Right lobe of liver (tissue), 4 donors: ENCODE measurements at regions not wholly inside any gene's neighbourhood (a gene's known extent, or its start where the extent isn't known, plus 50 kb on each side); places are given as distances from the start of the nearest gene placed in this dataset.

ENCODE experiments used
- POLR2A ChIP-seq: fragments of 450-650 bp; IDR thresholded peaks from one replicate; pipeline ENCODE4 v1.6.1; 2017; ENCODE audit warnings: antibody characterized with exemption, mild to moderate bottlenecking
- TF ChIP-seq, protein P1 (sequence below), 4 donors: fragments of 200-600 bp in 3 of 4; fragments of 450-650 bp in 1 of 4; IDR thresholded peaks; one replicate each; pipeline versions ENCODE4 v1.5.1 to v1.8.0; 2016 to 2022; ENCODE audit warnings: antibody characterized with exemption in 4 of 4, mild to moderate bottlenecking in 2 of 4
- donor health status: DM: no; HTN: no; CAD: no.
- donor health status: DM: no; HTN: no; CAD: no.
- donor health status: DM: no; HTN: yes; CAD: no.

DNA sequence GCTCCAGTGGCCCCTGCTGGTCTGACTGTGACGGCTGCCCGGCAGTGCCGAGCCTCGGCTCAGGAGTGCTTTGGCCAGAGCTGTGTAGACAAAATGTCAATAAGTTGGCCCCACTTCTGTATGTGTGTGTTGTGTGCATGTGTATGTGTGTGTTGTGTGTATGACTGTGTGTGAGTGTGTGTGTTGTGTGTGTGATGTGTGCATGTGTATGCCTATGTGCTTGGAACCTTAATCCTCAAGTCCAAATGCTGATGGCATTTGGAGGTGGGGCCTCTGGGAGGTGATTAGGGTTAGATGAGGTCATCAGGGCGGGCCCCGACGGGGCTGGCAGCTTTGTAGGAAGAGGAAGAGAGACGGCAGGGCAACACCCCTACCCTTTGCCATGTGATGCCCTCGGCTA, 269.0 kb downstream of the DCDC2C start:
- TF ChIP-seq, protein P1, sequence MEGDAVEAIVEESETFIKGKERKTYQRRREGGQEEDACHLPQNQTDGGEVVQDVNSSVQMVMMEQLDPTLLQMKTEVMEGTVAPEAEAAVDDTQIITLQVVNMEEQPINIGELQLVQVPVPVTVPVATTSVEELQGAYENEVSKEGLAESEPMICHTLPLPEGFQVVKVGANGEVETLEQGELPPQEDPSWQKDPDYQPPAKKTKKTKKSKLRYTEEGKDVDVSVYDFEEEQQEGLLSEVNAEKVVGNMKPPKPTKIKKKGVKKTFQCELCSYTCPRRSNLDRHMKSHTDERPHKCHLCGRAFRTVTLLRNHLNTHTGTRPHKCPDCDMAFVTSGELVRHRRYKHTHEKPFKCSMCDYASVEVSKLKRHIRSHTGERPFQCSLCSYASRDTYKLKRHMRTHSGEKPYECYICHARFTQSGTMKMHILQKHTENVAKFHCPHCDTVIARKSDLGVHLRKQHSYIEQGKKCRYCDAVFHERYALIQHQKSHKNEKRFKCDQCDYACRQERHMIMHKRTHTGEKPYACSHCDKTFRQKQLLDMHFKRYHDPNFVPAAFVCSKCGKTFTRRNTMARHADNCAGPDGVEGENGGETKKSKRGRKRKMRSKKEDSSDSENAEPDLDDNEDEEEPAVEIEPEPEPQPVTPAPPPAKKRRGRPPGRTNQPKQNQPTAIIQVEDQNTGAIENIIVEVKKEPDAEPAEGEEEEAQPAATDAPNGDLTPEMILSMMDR (IDR thresholded peaks at IDR 0.05), result no peak
- TF ChIP-seq POLR2A, result no peak
